Gastrocnemius medialis (tissue), 4 donors: ENCODE measurements at regions not wholly inside any gene's neighbourhood (a gene's known extent, or its start where the extent isn't known, plus 50 kb on each side); places are given as distances from the start of the nearest gene placed in this dataset.

Experiments used
- ATAC-seq, 2 donors: fragments of 150-250 bp; one replicate each; pipeline ENCODE4 v1.9.1; 2016
- DNase-seq, 2 donors: peaks; one replicate each; pipeline ENCODE4 v3.0.0-alpha.2; 2019
- H3K27ac ChIP-seq, 4 donors: fragments of 200-600 bp; sonication (generic); 1 replicate in 1 of 4; 2 replicates in 3 of 4; pipeline ENCODE4 v1.5.1; 2016 to 2018; ENCODE audit warnings: mild to moderate bottlenecking in 2 of 4, moderate library complexity in 1 of 4
- H3K27me3 ChIP-seq, 3 donors: fragments of 200-600 bp; sonication (generic) in 2 of 3; 1 replicate in 1 of 3; 2 replicates in 2 of 3; pipeline versions ENCODE4 v1.5.1 to v1.6.0; 2016 to 2019; ENCODE audit warnings: mild to moderate bottlenecking in 1 of 3, moderate library complexity in 1 of 3
- H3K36me3 ChIP-seq, 2 donors: fragments of 200-600 bp; sonication (generic) in 1 of 2; one replicate each; pipeline ENCODE4 v1.5.1; 2017 to 2018
- H3K4me1 ChIP-seq, 2 donors: fragments of 200-600 bp; sonication (generic) in 1 of 2; one replicate each; pipeline ENCODE4 v1.5.1; 2016 to 2017; ENCODE audit warnings: mild to moderate bottlenecking in 2 of 2
- H3K4me3 ChIP-seq, 4 donors: fragments of 200-600 bp; sonication (generic) in 3 of 4; 1 replicate in 1 of 4; 2 replicates in 3 of 4; pipeline ENCODE4 v1.5.1; 2016 to 2019; ENCODE audit warnings: mild to moderate bottlenecking in 2 of 4
- H3K9me3 ChIP-seq, 3 donors: fragments of 200-600 bp; sonication (generic) in 2 of 3; 1 replicate in 1 of 3; 2 replicates in 2 of 3; pipeline ENCODE4 v1.5.1; 2016 to 2019
- CTCF ChIP-seq, 5 experiments: fragments of 450-650 bp in 3 of 5; fragments of 200-600 bp in 2 of 5; sonication (generic) in 2 of 5; IDR thresholded peaks in 4 of 5; conservative IDR thresholded peaks in 1 of 5; 1 replicate in 4 of 5; 2 replicates in 1 of 5; pipeline ENCODE4 v1.5.1; 2016 to 2019; ENCODE audit warnings: antibody characterized with exemption in 5 of 5, mild to moderate bottlenecking in 3 of 5, moderate library complexity in 3 of 5
- POLR2A ChIP-seq, 2 donors: fragments of 450-650 bp; IDR thresholded peaks; one replicate each; pipeline ENCODE4 v1.6.1; 2017; ENCODE audit warnings: antibody characterized with exemption in 2 of 2, mild to moderate bottlenecking in 2 of 2, moderate library complexity in 2 of 2
- in situ Hi-C, 4 donors: fragments of 200-750 bp; cut with MboI; loops; one replicate each; pipeline versions ENCODE4 v1.15.0 to v1.8.0; 2017; ENCODE audit warnings: low sequenced_read_pairs in 4 of 4
- intact Hi-C: fragments of 100-400 bp; cut with DNase I; formaldehyde crosslinking; loops from one replicate; pipeline ENCODE4 v1.15.1; 2023; ENCODE audit warnings: low total_unique reads

GRCh38 chr12:105637470-105637869, 307.0 kb downstream of the C12orf75 start:
- no peak for ATAC-seq
- H3K27me3 ChIP-seq, result no peaks in the 10 kb centered on the region
- TF ChIP-seq CTCF (IDR thresholded peaks at IDR 0.05 in 4 of 5, conservative IDR thresholded peaks at IDR 0.05 in 1 of 5), result no peak
- TF ChIP-seq POLR2A (IDR thresholded peaks at IDR 0.05), result no peak

GRCh38 chr12:105640761-105641160, 310.3 kb downstream of the C12orf75 start:
- DNase-seq, result no peak
- Histone ChIP-seq H3K27ac (no peak overlapping the region), H3K36me3 (no peaks in the 10 kb centered on the region), H3K4me3 (no peak overlapping the region), H3K9me3 (peaks cover 0 to 5% (median 0%) of the 10 kb centered on the region in 3 donors), H3K4me1 (no peaks in the 10 kb centered on the region), H3K27me3 (no peaks in the 10 kb centered on the region)
- in situ Hi-C loops, result no loop called here
- TF ChIP-seq CTCF (IDR thresholded peaks at IDR 0.05 in 4 of 5, conservative IDR thresholded peaks at IDR 0.05 in 1 of 5), result no peak
- no peak for TF ChIP-seq POLR2A (IDR thresholded peaks at IDR 0.05)
- ATAC-seq, result no peak
- intact Hi-C loops, result no loop called here

More at GRCh38 chr12:105637470-105637869, 307.0 kb downstream of the C12orf75 start:
- Histone ChIP-seq H3K4me3 (no peak overlapping the region), H3K9me3 (peaks cover 0 to 5% (median 0%) of the 10 kb centered on the region in 3 donors), H3K27ac (no peak overlapping the region), H3K4me1 (no peaks in the 10 kb centered on the region), H3K36me3 (no peaks in the 10 kb centered on the region)
- intact Hi-C loops (no loop called here), in situ Hi-C loops (no loop called here)
- DNase-seq, result no peak

GRCh38 chr12:105641749-105642148, 311.3 kb downstream of the C12orf75 start:
- ATAC-seq, result peak; percentile 42 to 62
- H3K27me3 ChIP-seq, result no peaks in the 10 kb centered on the region

DNA sequence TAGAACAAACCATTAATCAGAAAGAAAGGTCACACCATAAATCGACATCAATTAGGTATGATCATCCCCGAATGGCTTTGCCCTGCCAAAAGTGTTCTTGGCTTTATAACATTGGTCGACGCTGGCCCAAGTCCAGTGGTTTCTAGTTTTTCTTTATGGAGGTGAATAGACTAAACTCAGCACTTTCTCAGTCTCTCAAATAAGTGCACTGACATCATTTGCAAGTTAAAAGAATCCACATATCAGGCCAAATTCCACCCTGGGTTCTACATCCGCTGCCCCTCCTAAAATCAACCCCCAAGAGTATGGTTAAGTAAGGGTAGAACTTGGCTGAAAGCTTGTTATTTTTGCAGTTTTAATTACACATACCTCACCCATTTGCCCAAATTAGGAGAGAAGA, 314.3 kb downstream of the C12orf75 start:
- intact Hi-C loops (no loop called here), in situ Hi-C loops (no loop called here)
- DNase-seq, result no peak
- no peak for ATAC-seq
- no peaks in the 10 kb centered on the region for H3K4me1 ChIP-seq
- no peaks in the 10 kb centered on the region for H3K36me3 ChIP-seq
- H3K27me3 ChIP-seq, result no peaks in the 10 kb centered on the region
- H3K27ac ChIP-seq, result peak overlapping the region in 1 of 4 donors; percentile 16
- H3K4me3 ChIP-seq, result no peak overlapping the region
- no peaks in the 10 kb centered on the region for H3K9me3 ChIP-seq
- TF ChIP-seq POLR2A (IDR thresholded peaks at IDR 0.05), result no peak
- no peak for TF ChIP-seq CTCF (IDR thresholded peaks at IDR 0.05 in 4 of 5, conservative IDR thresholded peaks at IDR 0.05 in 1 of 5)

More at GRCh38 chr12:105641749-105642148, 311.3 kb downstream of the C12orf75 start:
- Histone ChIP-seq H3K4me3 (no peak overlapping the region), H3K27ac (no peak overlapping the region), H3K4me1 (no peaks in the 10 kb centered on the region), H3K9me3 (peaks cover 0 to 5% (median 0%) of the 10 kb centered on the region in 3 donors), H3K36me3 (no peaks in the 10 kb centered on the region)
- in situ Hi-C loops, result no loop called here
- TF ChIP-seq POLR2A (IDR thresholded peaks at IDR 0.05) (no peak), CTCF (IDR thresholded peaks at IDR 0.05 in 4 of 5, conservative IDR thresholded peaks at IDR 0.05 in 1 of 5) (no peak)
- DNase-seq, result no peak
- intact Hi-C loops, result no loop called here

GRCh38 chr12:105654606-105655005, 324.1 kb downstream of the C12orf75 start:
- TF ChIP-seq POLR2A (IDR thresholded peaks at IDR 0.05) (no peak), CTCF (IDR thresholded peaks at IDR 0.05 in 4 of 5, conservative IDR thresholded peaks at IDR 0.05 in 1 of 5) (no peak)
- Histone ChIP-seq H3K4me1 (peaks cover 8 to 11% of the 10 kb centered on the region in 2 donors), H3K36me3 (no peaks in the 10 kb centered on the region), H3K9me3 (no peaks in the 10 kb centered on the region), H3K4me3 (no peak overlapping the region), H3K27me3 (no peaks in the 10 kb centered on the region), H3K27ac (no peak overlapping the region)
- intact Hi-C loops (no loop called here), in situ Hi-C loops (no loop called here)
- ATAC-seq, result peak in 1 of 2 donors; percentile 33
- DNase-seq, result no peak
